HG02885 (cell line): ENCODE measurements at regions not wholly inside any gene's neighbourhood (a gene's known extent, or its start where the extent isn't known, plus 50 kb on each side); places are given as distances from the start of the nearest gene placed in this dataset.

ENCODE experiments used
- ATAC-seq: cut with Tn5 transposase; IDR thresholded peaks from one replicate; pipeline ENCODE4 v1.9.1; 2021; ENCODE audit warnings: mild to moderate bottlenecking; ENCODE audit not compliant: unreplicated experiment, poor library complexity

DNA sequence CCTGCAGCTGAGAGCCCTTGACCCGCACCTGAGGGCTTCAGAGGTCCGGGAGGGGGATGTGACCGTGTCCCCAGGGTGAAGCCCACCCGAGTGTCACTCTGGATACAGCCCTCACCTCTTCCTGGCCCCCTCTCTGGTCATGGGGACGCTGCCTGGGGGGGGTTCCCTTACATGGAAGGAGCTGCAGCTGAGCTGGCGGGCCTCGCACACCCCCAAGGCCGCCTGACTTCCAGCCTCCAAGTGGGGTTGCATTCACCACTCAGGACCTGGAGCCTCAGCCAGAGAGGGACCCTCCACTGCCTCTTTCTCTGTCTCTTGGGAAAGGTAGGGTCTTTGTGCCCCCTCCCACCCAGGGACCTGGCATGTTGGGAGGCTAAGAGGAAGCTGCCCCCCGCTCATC, 284.6 kb downstream of the SEC14L1 start:
- ATAC-seq = no peak

DNA sequence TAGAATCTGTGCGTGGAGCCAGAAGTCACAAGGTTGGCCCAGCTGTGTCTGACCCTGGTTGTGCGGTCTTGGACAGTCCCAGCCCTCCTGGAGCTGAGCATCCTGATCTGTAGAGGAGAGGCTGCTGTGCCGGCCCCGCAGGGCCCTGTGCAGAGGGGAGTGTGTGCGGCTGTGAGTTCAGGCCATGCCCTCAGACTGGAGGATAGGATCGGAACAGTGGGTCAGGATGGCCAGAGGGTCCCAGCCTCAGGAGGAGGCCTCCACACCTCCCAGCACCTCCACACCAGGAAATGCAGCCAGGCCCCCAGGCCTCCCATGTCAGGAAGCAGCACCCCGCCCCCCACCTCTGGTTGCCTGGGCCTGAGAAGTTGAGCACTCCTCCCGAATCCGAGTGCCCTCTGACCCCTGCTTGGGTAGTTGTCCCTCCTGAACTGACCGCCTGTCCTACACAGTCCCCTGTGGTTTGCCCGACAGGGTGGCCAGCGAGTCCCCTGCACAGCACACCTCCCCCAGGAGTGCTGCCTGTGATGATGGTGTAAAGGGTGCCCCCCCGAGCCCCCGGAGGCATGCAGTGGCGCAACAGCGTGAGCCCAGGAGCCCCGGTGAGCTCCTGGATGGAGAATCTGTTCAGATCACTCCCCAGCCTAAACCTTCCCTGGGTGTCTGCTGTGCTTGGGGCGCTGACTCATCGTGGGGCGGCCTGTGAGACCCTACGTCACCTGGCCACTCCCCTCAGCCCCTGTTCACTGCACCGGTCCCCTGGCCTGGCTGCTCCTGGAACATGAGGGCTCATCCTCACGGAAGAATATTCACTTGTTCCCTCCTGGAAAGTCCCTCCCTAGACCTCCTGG, 285.2 kb downstream of the SEC14L1 start:
- ATAC-seq = no peak

DNA sequence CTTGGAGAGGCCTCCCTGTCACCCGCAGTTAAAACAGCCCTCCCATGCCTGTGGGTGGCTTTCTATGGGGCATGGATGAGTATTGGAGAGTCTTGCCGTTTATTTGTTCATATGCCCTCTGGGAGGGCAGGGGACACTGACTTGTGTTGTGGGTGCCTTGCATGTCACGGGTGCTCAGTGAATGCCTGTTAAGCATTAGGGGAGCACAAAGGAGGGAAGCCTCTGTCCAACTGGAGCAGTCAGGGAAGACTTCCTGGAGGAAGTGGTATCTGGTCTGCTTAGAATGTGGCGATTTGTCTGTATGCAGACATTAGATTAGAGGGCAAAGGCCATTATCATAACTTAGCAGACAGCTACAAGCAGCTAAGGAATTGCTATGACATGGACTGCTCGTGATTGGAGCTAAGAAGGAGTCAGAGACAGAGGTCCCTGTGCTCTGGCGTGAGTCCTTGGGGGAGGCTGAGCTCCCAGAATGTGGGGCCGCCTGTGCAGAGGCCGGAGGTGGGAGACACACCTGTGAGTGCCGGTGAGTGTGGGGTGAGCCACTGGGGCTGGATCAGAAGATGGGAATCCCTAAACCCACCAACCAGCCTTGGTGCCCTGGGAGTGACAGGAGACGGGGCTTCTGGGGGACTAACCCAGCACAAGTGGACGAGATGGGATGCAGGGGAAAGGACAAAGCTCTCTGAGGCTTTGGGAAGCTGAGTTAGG, 286.1 kb downstream of the SEC14L1 start:
- ATAC-seq = no peak

DNA sequence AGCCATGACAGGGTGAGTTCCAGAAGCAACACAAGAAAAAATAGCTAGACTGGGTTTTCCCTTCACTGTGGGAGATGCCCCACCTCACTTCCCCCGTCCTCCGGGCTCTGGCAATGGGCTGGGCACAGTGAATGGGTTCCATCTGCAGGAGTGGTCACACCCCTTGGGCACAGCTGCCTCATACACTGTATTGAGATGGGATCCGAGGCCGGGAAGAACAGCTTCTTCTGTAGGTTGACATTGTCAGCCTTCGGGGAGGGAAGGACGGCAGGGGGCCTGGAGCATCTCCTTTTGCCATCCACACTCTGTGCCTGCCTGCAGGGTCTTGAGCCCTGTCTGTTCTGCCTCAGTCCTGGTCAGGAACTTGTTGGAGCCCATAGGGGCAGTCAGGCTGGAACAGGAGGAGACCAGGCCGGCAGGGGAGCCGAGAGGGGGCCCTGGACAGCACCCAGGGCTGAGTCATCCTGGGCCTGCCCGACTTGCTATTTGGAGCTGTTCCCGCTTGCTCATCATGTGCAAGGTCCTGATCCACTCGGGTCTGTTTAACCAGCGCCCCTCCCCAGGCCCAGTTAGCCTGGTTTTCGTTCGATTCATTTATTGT, 286.7 kb downstream of the SEC14L1 start:
- ATAC-seq = no peak

DNA sequence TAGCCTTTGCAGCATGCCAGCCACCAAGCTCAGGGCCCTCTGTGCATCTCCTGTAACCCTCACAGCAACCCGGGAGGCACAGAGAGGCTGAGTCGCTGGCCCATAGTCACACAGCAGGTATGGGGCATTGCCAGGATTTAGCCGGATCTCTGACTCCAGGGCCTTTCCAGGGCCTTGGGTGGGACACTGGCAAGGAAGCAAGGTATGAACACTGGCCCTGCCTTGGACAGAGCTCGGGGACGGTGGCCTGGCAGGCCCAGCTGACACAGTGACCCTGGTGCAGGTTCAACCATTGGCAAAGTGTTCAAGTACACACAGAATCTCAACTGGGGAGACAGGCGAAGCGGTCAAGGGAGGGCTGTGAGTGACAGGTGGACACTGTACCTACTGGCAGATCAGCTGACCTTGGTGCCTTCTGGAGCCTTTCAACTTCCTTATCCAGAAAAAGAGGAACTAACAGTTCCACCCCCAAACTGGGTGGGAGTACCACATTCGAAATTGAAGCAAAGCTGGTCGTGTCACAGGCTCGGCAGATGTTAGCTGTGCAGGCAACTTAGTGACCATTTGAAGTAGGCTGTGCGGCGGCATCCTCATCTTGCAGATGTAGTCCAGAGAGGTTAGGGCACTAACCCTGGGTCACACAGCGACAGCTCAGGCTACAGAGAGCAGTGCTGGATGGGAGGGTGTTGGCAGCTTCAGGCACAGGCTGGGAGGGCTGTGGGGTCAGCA, 287.4 kb downstream of the SEC14L1 start:
- ATAC-seq = no peak

DNA sequence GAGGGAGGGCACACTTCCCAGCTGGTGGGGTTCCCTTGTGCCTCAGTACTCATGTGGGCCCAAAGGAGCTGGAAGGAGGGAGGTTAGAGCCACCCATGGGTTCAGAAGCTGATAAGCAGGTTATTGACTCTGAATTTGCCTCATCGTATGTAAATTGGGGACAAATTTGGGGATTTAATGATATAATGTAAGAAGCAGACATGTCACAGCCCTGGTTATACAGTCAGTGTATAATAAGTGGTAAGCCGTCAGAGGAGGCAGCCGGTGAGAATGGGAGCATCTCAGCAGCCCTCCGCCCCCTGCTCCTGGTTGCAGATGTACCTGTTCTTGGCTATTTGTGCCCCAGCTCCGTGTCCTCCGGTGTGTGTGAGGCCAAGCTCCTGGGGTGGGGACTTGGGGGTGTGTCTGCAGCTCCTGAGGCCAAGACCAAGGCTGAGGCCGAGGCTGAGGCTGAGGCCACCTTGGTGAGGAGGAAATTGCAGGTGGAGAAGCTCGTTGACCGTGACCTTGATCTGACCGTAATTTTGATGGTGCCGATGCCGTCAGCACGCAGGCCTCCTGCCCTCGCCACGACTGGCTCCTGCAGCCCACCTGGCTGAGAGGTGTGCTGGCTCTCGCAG, 288.1 kb downstream of the SEC14L1 start:
- no peak for ATAC-seq

DNA sequence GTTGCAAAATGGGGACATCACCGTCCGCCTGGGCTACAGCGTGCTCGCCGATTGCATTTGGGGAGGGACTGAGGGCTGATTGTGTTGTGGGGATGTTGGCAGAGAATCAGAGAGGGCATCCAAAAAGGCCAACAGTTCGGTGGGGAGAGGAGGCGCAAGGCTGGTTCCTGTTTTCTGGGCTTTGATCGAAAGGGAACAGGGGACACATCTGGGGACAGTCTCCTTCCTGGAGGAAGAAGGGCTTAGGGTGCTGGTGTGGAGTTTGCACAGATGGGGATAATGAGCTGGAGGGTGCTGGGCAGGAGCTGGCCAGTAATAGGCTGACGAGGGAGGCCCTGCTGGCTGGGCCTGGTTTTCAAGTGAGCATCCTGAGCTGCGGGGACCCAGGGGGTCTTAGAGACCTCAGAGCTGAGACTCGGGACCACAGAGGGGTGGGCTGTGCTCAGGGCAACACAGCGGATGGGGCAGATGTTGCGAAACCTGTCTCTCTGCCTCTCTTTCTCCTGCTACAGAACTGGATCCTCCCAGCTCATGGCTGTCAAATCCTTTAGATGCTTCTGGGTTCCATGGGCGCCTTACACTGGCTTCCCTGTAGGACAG, 288.7 kb downstream of the SEC14L1 start:
- ATAC-seq = no peak

DNA sequence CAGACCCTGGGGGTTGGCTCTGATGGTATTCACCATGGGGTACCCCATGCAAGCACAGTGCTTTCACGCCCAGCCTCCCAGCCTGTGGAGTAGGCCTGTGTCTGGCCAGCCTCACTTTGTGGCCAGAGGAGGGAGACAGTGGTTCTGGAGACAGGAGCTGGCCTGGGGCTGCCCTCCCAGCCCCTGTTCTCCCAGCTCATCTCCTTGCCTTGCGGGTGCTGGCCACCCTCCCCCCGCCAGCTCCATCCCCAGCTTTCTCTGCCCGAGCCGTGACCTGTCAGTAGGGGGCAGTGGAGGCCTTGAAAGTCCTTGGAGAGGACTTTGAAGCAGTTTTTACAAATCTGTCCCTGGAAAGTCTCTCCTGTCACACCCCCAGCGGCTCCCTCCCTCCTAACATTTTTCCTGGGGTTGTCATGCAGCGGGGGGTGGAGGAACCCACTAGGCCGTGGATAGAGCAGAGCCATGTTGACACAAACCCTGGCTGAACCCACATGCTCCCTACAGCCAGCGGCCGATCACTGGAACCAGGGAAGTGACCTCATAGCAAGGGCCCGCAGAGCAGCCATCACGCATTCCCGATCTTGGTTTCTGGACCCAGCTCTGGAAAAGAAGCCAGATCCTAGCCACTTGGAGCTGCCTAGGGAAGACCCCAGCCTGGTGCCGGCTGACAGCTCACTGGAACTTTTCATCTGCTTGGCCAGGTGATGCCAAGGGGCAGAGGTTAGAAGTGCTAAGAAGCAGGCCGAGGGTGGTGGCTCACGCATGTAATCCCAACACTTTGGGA, 289.4 kb downstream of the SEC14L1 start:
- ATAC-seq = no peak

DNA sequence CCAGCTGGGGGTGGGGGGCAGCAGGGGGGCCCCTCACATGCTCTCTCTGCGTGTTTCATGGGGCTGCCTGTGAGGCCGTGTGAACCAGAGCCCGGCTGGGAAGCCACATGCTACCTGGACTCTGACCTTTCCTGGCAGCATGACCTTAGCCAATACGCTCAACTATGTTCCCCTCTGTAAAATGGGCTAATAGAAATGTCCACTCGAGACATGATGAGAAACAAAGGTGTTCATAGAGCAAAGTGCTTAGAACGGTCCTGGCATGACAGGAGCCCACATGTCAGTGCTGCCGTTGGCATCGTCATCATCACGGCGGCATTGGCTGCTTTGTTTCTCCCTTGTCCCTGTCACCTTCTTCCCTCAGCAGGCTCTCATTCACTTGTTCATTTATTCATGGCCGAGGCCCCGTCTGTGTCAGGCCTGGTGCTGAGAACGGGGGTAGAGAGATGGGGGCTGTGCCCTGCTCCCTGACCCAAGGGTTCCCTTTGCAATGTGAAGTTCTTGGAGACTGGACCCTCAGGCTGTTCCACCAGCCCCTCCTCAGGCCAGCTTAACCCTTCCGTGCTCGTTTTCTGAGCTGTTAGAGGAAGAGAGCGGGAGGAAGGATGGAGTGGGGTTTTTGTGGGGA, 291.4 kb downstream of the SEC14L1 start:
- ATAC-seq = no peak

DNA sequence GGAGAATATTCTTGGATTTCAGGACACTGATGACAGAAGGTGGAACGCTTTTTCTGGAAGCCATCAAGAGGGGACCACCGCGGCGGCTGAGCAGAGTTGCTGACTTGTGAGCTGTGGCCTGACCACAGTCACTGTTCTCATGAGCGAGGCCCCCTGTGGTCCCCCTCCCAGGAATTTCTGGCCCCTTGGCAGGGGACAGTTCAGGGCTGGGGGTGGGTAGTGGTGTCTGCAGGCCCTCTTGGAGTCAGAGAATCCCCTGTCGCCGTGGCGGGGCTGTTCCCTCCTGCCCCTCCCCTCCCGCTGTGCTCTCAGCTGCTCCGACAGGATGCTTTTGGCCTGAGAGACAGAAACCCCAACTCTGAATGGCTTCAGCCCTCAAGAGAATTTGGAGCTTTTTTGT, 292.0 kb downstream of the SEC14L1 start:
- ATAC-seq = no peak

DNA sequence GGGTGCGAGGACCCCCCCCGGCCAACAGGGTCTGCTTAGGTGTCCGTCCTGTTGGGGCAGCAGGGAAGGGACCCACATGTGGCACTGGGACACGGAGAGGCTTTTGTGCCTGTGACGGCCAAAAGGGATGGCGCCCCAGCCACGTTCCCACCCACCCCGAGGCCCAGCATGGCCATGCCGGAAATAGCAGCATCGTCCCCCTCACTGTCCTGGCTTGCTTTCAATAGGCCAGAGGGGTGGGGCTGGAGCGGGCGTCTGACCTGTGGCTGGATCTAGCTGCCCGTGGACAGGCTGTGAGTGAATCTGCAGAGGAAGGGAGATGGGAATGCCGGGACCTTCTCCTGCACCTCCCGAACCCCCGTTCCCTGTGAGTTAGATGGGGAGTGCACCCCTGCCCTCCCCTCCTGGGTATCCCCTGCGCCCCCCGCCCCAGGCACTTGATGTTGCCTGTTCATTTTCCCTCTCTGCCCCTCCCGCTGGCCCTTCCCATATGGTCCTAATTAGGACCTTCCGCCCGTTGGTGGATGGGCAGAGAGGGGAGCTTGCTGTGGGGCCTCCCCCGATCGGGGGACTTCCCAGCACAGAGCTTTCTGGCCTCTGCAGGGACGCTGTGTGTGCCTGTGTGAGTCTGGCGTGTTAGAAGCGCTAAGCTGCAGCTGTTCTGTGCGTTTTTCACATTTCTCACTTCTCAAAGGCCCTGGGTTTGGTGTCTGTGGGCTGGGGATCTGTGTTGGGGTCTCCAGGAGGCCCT, 292.8 kb downstream of the SEC14L1 start:
- no peak for ATAC-seq

DNA sequence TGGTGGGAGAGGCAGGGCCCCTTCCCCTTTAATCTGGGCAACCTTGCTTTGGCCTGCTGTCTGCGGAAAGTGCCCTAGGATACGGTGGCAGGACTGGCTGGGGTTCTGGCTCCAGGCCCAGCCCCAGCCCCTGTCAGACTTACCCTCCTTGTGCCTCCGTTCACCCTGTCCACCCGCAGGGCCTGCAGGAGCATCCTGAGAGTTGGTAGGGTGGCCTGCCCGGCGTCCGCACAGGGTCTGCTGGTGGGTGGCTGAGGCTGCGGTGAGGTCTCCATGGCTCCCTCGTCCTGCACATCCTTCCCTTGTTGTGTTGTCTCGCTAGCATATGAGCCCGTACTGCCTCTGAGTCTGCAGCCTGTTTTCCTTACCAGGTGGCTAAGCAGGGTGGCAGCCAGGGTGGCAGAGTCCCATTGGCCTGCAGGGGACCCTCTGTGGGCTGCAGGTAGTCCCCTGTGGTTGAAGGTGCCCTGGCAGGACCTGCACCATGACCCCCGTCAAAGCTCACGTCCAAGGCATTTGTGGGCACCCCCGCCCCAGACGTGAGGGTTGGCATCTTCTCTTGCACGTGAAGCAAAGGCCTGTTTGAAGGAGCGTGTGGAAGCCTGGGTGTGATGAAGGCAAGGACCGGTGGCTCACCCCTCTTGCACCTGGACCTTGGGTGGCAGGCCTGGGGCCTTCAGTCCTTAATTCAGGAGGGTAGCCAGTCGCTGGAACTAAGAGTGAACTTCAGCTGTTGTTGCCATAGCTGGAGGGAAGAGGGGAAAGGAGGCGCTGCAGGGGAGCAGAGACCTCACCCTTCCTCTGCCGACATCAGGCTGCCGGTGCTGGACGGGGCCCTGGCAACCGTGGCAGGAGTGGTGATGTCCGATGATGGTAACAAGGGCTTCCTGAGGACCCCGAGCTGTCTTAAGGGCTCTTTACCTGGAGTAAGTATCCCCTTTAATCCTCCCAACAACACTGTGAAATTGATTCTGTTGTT, 293.7 kb downstream of the SEC14L1 start:
- no peak for ATAC-seq

DNA sequence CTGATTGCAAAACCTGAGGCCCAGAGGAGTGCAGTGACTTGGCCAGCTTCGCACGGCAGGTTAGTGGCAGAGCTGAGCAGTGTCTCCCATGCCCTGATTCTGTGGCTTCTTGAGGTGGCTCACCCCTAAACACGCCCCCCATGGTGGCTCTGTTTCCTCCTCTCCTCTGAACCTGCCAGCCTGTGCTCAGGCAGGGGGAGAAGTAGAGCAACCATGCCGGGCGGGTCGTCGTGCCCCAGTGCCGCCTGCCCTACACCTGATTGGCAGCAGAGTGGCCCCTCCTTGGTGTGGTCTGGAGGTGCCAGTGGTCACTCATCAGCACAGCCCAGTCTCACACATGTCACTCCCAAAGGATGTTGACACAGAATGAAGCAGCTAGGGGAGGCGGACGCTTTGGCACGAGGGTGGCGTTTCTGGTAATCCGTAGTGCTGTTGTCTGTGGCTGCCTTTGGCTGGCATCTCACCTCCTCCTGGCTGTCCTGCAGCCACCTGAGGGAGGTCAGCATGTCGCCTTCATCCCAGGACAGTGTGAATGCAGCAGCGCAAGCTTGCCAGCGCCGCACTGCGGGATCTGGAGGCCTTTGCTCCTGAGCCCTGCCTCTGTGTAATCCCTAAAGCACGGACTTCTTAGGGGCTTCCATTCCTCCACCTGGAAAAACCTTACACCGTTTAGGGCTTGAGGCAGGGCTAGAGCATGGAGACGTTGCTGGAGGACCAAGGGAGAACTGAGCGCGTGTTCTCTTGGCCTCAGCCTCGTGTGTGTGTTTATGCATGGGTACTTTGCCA, 294.7 kb downstream of the SEC14L1 start:
- no peak for ATAC-seq

DNA sequence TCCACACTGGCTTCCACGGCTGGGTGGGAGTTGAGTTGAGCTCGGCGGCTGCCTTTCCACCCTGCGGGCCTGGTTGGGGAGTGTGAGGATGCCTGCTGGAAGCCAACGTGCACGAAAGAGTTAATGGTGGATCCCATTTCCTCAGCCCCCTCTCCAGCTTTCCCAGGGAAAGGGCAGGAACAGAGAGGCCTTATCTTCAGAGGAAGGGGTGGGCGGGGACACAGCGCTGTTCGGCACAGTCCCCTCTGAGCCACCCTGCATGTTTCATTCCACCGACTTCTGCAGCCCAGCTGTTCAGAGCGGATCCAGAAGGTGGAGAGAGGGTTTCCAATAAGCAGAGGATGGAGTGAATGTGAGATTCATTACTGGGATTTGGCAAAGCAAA, 295.3 kb downstream of the SEC14L1 start:
- ATAC-seq = no peak

DNA sequence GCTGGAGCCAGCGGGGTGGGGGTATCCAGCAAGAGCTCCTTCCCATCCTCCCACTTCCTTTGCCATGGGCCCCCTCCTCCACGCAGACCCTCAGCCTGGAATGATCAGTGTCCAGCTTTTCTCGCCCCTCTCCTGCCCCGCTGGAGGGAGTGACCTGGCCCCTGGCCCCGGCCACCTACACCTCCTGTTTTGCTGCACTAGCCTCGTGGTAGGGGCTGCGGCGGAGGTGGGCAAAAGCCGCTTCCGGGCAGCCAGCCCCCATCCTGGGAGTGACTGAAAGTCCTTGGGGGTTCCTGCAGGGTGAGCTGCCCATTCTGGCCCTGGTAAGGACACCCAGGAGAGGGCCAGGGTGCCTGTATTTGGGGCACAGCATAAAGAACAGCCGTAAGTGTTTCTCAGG, 295.7 kb downstream of the SEC14L1 start:
- no peak for ATAC-seq

DNA sequence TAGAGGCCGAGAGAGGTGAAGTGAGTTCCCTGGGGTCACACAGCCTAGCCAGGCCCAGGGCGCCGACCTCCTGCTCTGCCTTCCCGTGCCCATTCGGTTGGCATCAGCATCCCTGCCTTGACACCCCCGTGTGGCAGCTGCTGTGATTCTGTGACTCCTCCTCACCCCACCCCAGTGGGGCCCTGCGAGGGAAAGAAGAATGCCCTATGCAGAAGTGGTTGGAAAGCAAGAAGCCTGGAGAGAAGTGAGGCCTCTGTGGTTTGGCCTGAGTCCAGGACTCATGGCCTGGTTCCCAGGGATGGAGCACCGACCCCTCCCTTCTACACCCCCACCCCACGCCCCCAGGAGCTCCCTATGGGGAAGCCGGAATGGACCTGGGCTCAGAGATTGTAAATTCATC, 296.2 kb downstream of the SEC14L1 start:
- no peak for ATAC-seq
